HepG2 (cell line): ENCODE measurements at regions not wholly inside any gene's neighbourhood (a gene's known extent, or its start where the extent isn't known, plus 50 kb on each side); places are given as distances from the start of the nearest gene placed in this dataset.

Experiments
- ATAC-seq: fragments of 200-7000 bp; cut with Tn5 transposase; 3 replicates; pipeline ENCODE4 v1.9.1; 2020; ENCODE audit warnings: mild to moderate bottlenecking, moderate library complexity
- BruUV-seq: library from RNA; stranded (reverse); fragments of 400-500 nt; replicated peaks from 2 replicates; lab custom pipeline; 2021; lab: Mats Ljungman, UMichigan
- CTCF ChIA-PET: fragments of 300-600 bp; formaldehyde crosslinking; extraction: SDS; loops from one replicate; lab custom pipeline; 2021; ENCODE audit warnings: low total read pairs, inconsistent platforms, low intra/inter-chr PET ratio; lab: Yijun Ruan, JAX
- POLR2A ChIA-PET: fragments of 350-600 bp; sonication (Branson Sonifier 250); formaldehyde crosslinking; loops from one replicate; lab custom pipeline; 2020; ENCODE audit warnings: antibody characterized with exemption, inconsistent platforms; lab: Yijun Ruan, JAX
- DNase-seq: peaks from one replicate; pipeline ENCODE4 v3.0.0-alpha.2; 2015; ENCODE audit warnings: low spot score
- FAIRE-seq: peaks from 3 replicates; lab custom pipeline; 2011; peaks lifted over from hg19 to GRCh38; lab: Jason Lieb, UNC
- H2AFZ ChIP-seq: one replicate; pipeline ENCODE4 v1.6.1; 2011; ENCODE audit warnings: low read length, inconsistent platforms
- H3K27ac ChIP-seq: fragments of 300-600 bp; 3 replicates; pipeline ENCODE4 v1.8.0; 2011; ENCODE audit warnings: mixed run types, mild to moderate bottlenecking, mixed read lengths, low read length, inconsistent platforms; ENCODE audit not compliant: insufficient read depth; ENCODE audit errors: extremely low read length
- H3K27me3 ChIP-seq, 2 experiments: fragments of 200-600 bp in 1 of 2; 2 replicates in 1 of 2; 3 replicates in 1 of 2; pipeline versions ENCODE4 v1.6.0 to v1.8.0; 2011; ENCODE audit warnings: low read length in 2 of 2, mild to moderate bottlenecking in 2 of 2, moderate library complexity in 2 of 2, inconsistent platforms in 1 of 2; ENCODE audit not compliant: insufficient read depth in 2 of 2, control insufficient read depth in 1 of 2
- H3K36me3 ChIP-seq, 2 experiments: fragments of 200-600 bp in 1 of 2; replicated peaks in 1 of 2; 2 replicates in 1 of 2; 3 replicates in 1 of 2; pipeline versions ENCODE4 v1.5.1 to v1.8.0; 2011; ENCODE audit warnings: low read length in 2 of 2, inconsistent platforms in 1 of 2; ENCODE audit not compliant: insufficient read depth in 2 of 2, control insufficient read depth in 1 of 2
- H3K4me1 ChIP-seq: 2 replicates; pipeline ENCODE4 v1.5.1; 2012; ENCODE audit warnings: low read length, inconsistent platforms; ENCODE audit not compliant: insufficient read depth
- H3K4me2 ChIP-seq: 2 replicates; pipeline ENCODE4 v1.6.0; 2011; ENCODE audit warnings: low read depth, low read length, inconsistent platforms
- H3K4me3 ChIP-seq, 3 experiments: fragments of 200-600 bp in 1 of 3; sonication (generic), shearing (Covaris generic) in 1 of 3; replicated peaks in 1 of 3; 2 replicates each; pipeline ENCODE4 v1.5.1; 2011 to 2016; ENCODE audit warnings: low read length in 3 of 3, inconsistent platforms in 2 of 3, low read depth in 2 of 3, mild to moderate bottlenecking in 2 of 3, control low read depth in 1 of 3, mixed read lengths in 1 of 3; ENCODE audit not compliant: insufficient read depth in 1 of 3
- H3K79me2 ChIP-seq: one replicate; pipeline ENCODE4 v1.6.1; 2011; ENCODE audit warnings: low read length, inconsistent platforms; ENCODE audit not compliant: insufficient read depth
- H3K9ac ChIP-seq: 2 replicates; pipeline ENCODE4 v1.6.0; 2011; ENCODE audit warnings: mild to moderate bottlenecking, low read depth, low read length, inconsistent platforms; ENCODE audit not compliant: insufficient read depth
- H3K9me3 ChIP-seq: 2 replicates; pipeline ENCODE4 v1.5.1; 2012; ENCODE audit warnings: mild to moderate bottlenecking, low read length
- H4K20me1 ChIP-seq: 2 replicates; pipeline ENCODE4 v1.6.0; 2011; ENCODE audit warnings: inconsistent platforms, mild to moderate bottlenecking, low read length, moderate library complexity; ENCODE audit not compliant: insufficient read depth
- CAMTA2 ChIP-seq: sonication (generic); formaldehyde crosslinking; IDR thresholded peaks from 2 replicates; pipeline ENCODE4 v1.4.0; 2020; ENCODE audit warnings: mild to moderate bottlenecking, missing genetic modification reagents, borderline replicate concordance
- ETV6 ChIP-seq: sonication (generic); formaldehyde crosslinking; conservative IDR thresholded peaks from 2 replicates; pipeline ENCODE4 v1.4.0; 2020; ENCODE audit warnings: missing genetic modification reagents
- KDM2A ChIP-seq: sonication (generic); formaldehyde crosslinking; IDR thresholded peaks from 2 replicates; pipeline ENCODE4 v1.4.0; 2020; ENCODE audit warnings: low read depth, missing genetic modification reagents, borderline replicate concordance
- POLR2G ChIP-seq: fragments of 200-400 bp; formaldehyde crosslinking; IDR thresholded peaks from 2 replicates; pipeline ENCODE4 v1.6.1; 2018; ENCODE audit warnings: mild to moderate bottlenecking, low read depth, low read length, moderate library complexity
- ZNF34 ChIP-seq: sonication (generic); formaldehyde crosslinking; IDR thresholded peaks from 2 replicates; pipeline ENCODE4 v1.4.0; 2020; ENCODE audit warnings: mild to moderate bottlenecking, missing genetic modification reagents, borderline replicate concordance
- ZNF75D ChIP-seq: sonication (generic); formaldehyde crosslinking; IDR thresholded peaks from 2 replicates; pipeline ENCODE4 v1.8.1; 2023; ENCODE audit warnings: missing genetic modification reagents, mild to moderate bottlenecking, borderline replicate concordance
- WGBS: methylation state at CpG from one replicate; pipeline ENCODE4 v1.1.6; 2017; ENCODE audit warnings: low lambda C conversion rate; 5-methylcytosine and 5-hydroxymethylcytosine counted together
- in situ Hi-C: cut with HindIII; loops from 2 replicates; pipeline ENCODE4 v1.10.0; 2017; ENCODE audit warnings: low pct_unique_long_range_greater_than_20kb; ENCODE audit not compliant: extremely low pct_ligation_motif_present
- intact Hi-C: fragments of 100-400 bp; cut with micrococcal nuclease; formaldehyde crosslinking; loops from one replicate; pipeline ENCODE4 v1.10.0; 2022; ENCODE audit not compliant: unreplicated experiment
- TF ChIP-seq, protein P1 (sequence below): IDR thresholded peaks from 2 replicates; pipeline ENCODE4 v1.6.1; 2016; ENCODE audit warnings: mild to moderate bottlenecking, missing biosample characterization, missing genetic modification reagents
- TF ChIP-seq, protein P2 (sequence below): sonication (generic); formaldehyde crosslinking; IDR thresholded peaks from 2 replicates; pipeline ENCODE4 v1.8.1; 2023; ENCODE audit warnings: mild to moderate bottlenecking, inconsistent platforms, moderate library complexity, missing genetic modification reagents, borderline replicate concordance
- TF ChIP-seq, protein P3 (sequence below): sonication (generic); formaldehyde crosslinking; IDR thresholded peaks from 2 replicates; pipeline ENCODE4 v1.8.1; 2023; ENCODE audit warnings: missing genetic modification reagents, mild to moderate bottlenecking, borderline replicate concordance
- TF ChIP-seq, protein P4 (sequence below): sonication (generic); formaldehyde crosslinking; IDR thresholded peaks from 2 replicates; pipeline ENCODE4 v1.4.0; 2020; ENCODE audit warnings: missing genetic modification reagents
- TF ChIP-seq, protein P5 (sequence below): sonication (generic); formaldehyde crosslinking; IDR thresholded peaks from 2 replicates; pipeline ENCODE4 v1.4.0; 2020; ENCODE audit warnings: mild to moderate bottlenecking, missing genetic modification reagents

DNA sequence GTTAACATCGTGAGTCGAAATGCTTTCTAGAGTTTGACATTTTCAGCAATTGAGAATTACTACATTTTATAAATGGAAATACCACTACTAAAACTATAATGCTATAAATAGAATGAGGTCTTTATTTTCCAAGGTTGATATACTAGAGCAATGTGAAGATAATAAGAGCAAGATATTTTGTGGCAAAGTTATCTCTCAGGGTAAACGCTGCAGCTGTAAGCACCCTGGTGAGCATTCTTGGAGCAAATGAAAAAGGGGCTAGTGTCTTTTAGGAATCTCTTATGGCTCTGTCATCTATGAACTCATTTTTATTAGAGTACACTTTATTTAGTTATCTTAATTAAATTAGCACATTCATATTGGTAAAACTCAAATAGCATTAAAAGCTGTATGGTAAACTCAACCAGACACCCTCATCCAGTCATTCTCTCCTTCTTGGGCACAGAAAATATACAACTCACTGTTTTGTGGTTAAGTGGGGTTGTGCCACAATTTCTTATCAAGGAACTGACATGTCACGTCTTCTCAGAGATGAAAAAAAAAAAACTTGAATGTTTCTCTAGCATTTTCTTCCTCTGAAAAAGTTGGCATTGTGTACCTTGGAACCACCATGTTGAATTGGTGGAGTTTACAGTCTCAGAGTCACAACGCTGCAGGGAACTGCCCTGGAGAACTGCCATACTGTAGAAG lies 289.5 kb upstream of the PFKP start:
- CTCF ChIA-PET = no interaction called here
- 2% methylated on average over 5 of the region's 5 CpGs for WGBS

More for the DNA sequence above, 289.5 kb upstream of the PFKP start:
- H3K79me2 ChIP-seq = no peaks in the 10 kb centered on the region
- no peaks in the 10 kb centered on the region; the same call in 1 of the 2 replicates for H4K20me1 ChIP-seq
- no peaks in the 10 kb centered on the region for H3K4me1 ChIP-seq
- no peaks in the 10 kb centered on the region for H3K36me3 ChIP-seq
- no peak overlapping the region for H3K27ac ChIP-seq
- in situ Hi-C loops = no loop called here
- peaks cover 0 to 28% of the 10 kb centered on the region in 2 experiments; a peak in 3 of 5 replicates for H3K27me3 ChIP-seq
- FAIRE-seq = no peak
- TF ChIP-seq, protein P1, sequence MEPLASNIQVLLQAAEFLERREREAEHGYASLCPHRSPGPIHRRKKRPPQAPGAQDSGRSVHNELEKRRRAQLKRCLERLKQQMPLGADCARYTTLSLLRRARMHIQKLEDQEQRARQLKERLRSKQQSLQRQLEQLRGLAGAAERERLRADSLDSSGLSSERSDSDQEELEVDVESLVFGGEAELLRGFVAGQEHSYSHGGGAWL = no peak
- TF ChIP-seq, protein P2, sequence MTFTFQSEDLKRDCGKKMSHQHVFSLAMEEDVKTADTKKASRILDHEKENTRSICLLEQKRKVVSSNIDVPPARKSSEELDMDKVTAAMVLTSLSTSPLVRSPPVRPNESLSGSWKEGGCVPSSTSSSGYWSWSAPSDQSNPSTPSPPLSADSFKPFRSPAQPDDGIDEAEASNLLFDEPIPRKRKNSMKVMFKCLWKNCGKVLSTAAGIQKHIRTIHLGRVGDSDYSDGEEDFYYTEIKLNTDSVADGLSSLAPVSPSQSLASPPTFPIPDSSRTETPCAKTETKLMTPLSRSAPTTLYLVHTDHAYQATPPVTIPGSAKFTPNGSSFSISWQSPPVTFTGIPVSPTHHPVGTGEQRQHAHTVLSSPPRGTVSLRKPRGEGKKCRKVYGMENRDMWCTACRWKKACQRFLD (CRISPR knock-in tag) = no peak
- TF ChIP-seq, protein P3, sequence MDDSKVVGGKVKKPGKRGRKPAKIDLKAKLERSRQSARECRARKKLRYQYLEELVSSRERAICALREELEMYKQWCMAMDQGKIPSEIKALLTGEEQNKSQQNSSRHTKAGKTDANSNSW = no peak
- no peak for TF ChIP-seq ETV6 (CRISPR knock-in tag)
- no peak for TF ChIP-seq ZNF75D (CRISPR knock-in tag)
- TF ChIP-seq ZNF34 (CRISPR knock-in tag) = no peak
- TF ChIP-seq, protein P4, sequence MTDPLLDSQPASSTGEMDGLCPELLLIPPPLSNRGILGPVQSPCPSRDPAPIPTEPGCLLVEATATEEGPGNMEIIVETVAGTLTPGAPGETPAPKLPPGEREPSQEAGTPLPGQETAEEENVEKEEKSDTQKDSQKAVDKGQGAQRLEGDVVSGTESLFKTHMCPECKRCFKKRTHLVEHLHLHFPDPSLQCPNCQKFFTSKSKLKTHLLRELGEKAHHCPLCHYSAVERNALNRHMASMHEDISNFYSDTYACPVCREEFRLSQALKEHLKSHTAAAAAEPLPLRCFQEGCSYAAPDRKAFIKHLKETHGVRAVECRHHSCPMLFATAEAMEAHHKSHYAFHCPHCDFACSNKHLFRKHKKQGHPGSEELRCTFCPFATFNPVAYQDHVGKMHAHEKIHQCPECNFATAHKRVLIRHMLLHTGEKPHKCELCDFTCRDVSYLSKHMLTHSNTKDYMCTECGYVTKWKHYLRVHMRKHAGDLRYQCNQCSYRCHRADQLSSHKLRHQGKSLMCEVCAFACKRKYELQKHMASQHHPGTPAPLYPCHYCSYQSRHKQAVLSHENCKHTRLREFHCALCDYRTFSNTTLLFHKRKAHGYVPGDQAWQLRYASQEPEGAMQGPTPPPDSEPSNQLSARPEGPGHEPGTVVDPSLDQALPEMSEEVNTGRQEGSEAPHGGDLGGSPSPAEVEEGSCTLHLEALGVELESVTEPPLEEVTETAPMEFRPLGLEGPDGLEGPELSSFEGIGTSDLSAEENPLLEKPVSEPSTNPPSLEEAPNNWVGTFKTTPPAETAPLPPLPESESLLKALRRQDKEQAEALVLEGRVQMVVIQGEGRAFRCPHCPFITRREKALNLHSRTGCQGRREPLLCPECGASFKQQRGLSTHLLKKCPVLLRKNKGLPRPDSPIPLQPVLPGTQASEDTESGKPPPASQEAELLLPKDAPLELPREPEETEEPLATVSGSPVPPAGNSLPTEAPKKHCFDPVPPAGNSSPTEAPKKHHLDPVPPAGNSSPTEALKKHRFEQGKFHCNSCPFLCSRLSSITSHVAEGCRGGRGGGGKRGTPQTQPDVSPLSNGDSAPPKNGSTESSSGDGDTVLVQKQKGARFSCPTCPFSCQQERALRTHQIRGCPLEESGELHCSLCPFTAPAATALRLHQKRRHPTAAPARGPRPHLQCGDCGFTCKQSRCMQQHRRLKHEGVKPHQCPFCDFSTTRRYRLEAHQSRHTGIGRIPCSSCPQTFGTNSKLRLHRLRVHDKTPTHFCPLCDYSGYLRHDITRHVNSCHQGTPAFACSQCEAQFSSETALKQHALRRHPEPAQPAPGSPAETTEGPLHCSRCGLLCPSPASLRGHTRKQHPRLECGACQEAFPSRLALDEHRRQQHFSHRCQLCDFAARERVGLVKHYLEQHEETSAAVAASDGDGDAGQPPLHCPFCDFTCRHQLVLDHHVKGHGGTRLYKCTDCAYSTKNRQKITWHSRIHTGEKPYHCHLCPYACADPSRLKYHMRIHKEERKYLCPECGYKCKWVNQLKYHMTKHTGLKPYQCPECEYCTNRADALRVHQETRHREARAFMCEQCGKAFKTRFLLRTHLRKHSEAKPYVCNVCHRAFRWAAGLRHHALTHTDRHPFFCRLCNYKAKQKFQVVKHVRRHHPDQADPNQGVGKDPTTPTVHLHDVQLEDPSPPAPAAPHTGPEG (CRISPR knock-in tag) = no peak
- TF ChIP-seq POLR2G = no peak
- TF ChIP-seq, protein P5, sequence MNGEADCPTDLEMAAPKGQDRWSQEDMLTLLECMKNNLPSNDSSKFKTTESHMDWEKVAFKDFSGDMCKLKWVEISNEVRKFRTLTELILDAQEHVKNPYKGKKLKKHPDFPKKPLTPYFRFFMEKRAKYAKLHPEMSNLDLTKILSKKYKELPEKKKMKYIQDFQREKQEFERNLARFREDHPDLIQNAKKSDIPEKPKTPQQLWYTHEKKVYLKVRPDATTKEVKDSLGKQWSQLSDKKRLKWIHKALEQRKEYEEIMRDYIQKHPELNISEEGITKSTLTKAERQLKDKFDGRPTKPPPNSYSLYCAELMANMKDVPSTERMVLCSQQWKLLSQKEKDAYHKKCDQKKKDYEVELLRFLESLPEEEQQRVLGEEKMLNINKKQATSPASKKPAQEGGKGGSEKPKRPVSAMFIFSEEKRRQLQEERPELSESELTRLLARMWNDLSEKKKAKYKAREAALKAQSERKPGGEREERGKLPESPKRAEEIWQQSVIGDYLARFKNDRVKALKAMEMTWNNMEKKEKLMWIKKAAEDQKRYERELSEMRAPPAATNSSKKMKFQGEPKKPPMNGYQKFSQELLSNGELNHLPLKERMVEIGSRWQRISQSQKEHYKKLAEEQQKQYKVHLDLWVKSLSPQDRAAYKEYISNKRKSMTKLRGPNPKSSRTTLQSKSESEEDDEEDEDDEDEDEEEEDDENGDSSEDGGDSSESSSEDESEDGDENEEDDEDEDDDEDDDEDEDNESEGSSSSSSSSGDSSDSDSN (CRISPR knock-in tag) = no peak
- no peak for TF ChIP-seq KDM2A (CRISPR knock-in tag)
- TF ChIP-seq CAMTA2 (CRISPR knock-in tag) = no peak
- TF ChIP-seq, all 625 proteins: peak for 0
- H3K4me2 ChIP-seq = no peak overlapping the region
- H3K9me3 ChIP-seq = no peaks in the 10 kb centered on the region
- H3K4me3 ChIP-seq = no peak overlapping the region
- no TSS peak for BruUV-seq
- intact Hi-C loops = no loop called here
- H3K9ac ChIP-seq = no peak overlapping the region
- DNase-seq (no peak), ATAC-seq (no peak)
- POLR2A ChIA-PET = no interaction called here
- H2AFZ ChIP-seq = no peak overlapping the region
